ENCODE measurements at regions not wholly inside any gene's neighbourhood (a gene's known extent, or its start where the extent isn't known, plus 50 kb on each side); places are given as distances from the start of the nearest gene placed in this dataset.

DNA sequence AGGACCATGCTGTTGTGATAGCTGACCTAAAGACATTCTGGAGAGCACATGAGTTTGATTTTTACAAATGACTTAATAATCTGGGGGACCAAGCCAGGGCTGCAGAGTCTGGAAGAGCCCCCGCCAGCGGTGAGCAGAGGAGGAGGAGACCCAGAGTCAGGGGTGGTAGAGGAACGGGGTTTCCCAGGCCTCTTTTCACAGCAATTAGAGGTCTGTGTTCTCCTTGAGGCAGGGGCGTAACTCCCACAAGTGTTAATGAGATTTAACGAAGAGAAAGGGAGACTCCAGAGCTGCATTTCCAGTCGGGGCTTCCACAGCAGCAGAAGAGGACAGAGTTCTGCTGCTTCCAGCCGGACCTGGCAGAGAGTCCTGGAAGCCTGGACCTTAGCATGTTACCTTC, 137.9 kb upstream of the SLC24A2 start (continued):
- TF ChIP-seq, protein P1, sequence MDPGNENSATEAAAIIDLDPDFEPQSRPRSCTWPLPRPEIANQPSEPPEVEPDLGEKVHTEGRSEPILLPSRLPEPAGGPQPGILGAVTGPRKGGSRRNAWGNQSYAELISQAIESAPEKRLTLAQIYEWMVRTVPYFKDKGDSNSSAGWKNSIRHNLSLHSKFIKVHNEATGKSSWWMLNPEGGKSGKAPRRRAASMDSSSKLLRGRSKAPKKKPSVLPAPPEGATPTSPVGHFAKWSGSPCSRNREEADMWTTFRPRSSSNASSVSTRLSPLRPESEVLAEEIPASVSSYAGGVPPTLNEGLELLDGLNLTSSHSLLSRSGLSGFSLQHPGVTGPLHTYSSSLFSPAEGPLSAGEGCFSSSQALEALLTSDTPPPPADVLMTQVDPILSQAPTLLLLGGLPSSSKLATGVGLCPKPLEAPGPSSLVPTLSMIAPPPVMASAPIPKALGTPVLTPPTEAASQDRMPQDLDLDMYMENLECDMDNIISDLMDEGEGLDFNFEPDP (CRISPR knock-in tag; IDR thresholded peaks at IDR 0.05): no peak
- TF ChIP-seq, protein P2, sequence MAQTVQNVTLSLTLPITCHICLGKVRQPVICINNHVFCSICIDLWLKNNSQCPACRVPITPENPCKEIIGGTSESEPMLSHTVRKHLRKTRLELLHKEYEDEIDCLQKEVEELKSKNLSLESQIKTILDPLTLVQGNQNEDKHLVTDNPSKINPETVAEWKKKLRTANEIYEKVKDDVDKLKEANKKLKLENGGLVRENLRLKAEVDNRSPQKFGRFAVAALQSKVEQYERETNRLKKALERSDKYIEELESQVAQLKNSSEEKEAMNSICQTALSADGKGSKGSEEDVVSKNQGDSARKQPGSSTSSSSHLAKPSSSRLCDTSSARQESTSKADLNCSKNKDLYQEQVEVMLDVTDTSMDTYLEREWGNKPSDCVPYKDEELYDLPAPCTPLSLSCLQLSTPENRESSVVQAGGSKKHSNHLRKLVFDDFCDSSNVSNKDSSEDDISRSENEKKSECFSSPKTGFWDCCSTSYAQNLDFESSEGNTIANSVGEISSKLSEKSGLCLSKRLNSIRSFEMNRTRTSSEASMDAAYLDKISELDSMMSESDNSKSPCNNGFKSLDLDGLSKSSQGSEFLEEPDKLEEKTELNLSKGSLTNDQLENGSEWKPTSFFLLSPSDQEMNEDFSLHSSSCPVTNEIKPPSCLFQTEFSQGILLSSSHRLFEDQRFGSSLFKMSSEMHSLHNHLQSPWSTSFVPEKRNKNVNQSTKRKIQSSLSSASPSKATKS (CRISPR knock-in tag; IDR thresholded peaks at IDR 0.05): no peak
- TF ChIP-seq ZFP30 (CRISPR knock-in tag; IDR thresholded peaks at IDR 0.05; ENCODE audit: borderline replicate concordance): no peak
- no peak for TF ChIP-seq ZNF717 (CRISPR knock-in tag; IDR thresholded peaks at IDR 0.05)
- TF ChIP-seq ZNF785 (CRISPR knock-in tag; IDR thresholded peaks at IDR 0.05): no peak
- TF ChIP-seq SRSF9 (IDR thresholded peaks at IDR 0.05; ENCODE audit: borderline replicate concordance, low read depth, low read length): no peak
- no peak for TF ChIP-seq TCF7 (IDR thresholded peaks at IDR 0.05; ENCODE audit: borderline replicate concordance)
- no peak for TF ChIP-seq ZFPM2 (CRISPR knock-in tag; IDR thresholded peaks at IDR 0.05)
